ENCODE measurements at regions not wholly inside any gene's neighbourhood (a gene's known extent, or its start where the extent isn't known, plus 50 kb on each side); places are given as distances from the start of the nearest gene placed in this dataset.

DNA sequence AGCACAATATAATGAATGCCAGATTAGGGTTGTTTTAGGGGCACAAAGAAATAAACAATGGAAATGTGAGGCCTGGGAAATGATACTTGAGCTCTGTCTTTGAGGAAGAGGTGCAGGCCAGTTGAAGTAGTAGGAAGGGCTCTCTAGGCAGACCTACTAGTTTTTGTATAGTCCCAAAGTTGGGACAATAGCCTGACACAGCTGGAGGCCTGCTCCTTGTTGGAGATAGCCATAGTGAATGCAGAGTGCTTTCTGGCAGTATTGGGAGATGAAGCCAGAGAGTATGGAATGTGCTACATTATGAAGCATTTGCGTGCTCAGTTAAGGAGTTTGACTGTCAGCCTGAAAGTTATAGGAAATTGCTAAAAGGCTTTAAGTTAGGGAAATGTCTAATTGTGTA, 251.2 kb upstream of the ZPLD1 start:
- TF ChIP-seq GLIS3 (CRISPR knock-in tag; IDR thresholded peaks at IDR 0.05) (no peak), ZFP30 (CRISPR knock-in tag; IDR thresholded peaks at IDR 0.05) (no peak)
